ENCODE measurements at regions not wholly inside any gene's neighbourhood (a gene's known extent, or its start where the extent isn't known, plus 50 kb on each side); places are given as distances from the start of the nearest gene placed in this dataset.

DNA sequence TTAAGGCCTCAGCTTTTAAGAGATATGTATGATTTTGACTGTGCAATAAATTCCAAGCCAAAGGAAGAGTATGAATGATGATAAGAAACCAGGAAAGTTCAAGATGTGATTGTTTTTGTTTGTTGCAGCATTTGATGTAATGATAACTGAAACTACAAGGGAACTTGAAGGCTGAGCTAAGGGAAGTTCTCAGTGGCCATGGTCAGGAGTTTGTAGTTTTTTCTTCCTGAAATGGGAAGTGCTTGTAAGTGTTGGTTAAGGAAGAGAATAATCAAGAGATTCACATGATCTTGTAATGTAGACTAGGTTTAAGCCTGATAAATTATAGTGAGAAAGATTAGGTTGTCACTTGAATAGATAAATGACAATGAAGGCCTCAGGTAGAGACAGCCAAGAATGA is 53.4 kb downstream of the PTCHD4 start:
- no peak for DNase-seq

DNA sequence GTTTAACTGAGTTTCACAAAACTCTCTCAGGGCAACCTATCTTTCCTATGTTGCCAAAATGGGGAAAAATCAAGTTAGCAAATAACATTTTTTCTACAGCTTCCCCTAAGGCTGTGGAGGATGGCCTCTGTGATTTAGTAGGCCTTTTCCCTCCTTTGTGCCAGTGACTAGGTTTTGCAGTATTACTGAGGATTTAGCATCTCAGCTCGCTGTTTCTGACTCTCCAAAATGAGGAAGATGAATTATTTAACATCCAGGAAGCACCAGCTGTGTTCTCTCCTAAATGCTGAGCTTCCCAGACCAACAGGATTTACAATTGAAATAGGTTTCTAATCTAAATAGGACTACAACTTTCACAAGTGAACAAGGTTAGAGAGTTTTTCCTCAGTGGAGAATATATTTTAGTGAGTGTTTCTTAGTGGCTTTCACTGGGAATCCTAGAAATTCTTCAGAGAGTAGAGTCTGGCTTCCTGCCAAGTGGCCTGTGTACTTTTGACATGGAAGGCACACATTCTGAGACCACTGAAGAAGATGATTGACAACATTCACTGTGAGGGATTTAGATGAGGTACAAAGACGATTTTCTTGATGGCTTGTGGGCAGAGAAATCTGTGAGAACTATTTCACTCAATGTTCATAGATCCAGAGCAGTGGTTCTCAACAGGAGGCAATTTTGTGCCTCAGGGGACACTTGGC is 62.4 kb downstream of the PTCHD4 start:
- DNase-seq, result peak in 1 of 3 donors; percentile 7

DNA sequence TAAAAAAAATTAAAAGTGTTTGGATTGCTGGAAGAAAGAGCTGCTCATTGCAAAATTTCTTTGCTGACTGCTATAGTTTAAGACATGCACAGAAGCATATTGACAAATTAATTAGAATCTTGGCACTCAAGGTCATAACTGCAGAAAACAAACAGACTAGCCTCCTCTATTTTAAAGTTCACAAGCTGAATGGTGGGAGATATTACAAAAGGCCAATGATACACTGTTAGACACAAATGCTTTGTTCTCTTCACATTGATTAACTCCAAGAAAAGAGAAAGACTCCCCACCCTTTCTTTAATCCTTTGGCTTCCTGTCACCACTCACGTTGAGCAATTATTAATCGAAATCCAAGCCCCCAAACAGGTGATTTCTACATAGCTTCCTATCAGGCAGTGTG is 69.1 kb downstream of the PTCHD4 start:
- DNase-seq, result no peak

DNA sequence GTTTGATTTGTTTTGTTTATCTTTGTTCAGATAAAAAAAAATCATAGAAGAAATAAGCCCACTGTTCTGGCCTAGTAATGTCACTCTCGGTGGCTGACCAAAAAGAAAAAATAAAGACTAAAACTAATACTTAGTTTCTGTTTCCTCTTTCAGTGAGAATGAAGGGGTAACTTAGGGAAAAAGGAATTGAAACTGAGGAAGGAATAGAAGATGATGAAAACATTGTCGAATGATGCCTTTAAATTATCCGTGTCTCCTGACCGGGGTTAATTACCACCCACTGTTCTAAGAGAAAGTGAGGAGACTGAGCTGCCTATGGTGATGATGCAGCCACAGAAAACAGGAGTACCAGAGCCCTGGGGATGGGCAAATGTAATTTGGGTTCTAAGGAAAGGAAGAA is 73.1 kb downstream of the PTCHD4 start:
- no peak for DNase-seq

DNA sequence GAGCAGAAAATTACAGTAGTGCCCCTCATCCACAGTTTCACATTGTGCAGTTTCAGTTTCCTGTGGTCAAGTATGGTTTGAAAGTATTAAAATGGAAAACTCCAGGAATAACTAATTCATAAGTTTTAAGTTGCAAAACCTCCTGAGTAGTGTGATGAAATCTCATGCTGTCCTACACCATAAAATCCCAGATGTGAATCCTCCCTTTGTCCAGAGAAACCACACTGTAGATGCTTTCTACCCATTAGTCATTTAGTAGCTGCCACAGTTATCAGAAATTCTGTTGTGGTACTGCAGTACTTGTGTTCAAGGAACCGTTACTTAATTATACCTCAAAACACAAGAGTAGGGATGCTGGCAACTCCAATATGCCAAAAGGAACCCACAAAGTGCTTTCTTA is 74.7 kb downstream of the PTCHD4 start:
- DNase-seq, result no peak

DNA sequence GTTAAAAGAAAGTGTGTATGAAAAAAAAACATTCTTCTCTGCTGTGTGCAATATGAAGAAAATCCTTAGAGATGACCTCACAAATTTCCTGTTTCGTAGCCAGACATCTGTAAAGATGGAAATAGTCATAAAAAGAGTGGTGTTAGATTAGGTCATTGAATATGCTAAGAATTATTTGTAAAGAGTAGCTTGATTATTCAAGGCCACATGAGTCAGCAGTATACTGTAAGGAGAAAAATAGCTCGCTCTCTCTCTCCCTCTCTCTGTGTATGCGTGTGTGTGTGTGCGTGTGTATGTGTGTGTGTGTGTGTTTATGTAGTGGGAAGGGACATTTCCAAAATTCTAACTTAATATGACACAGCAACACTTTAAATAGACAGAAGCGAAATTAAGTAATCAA is 78.8 kb downstream of the PTCHD4 start:
- DNase-seq, result peak; percentile 54 to 69 (median 63)

DNA sequence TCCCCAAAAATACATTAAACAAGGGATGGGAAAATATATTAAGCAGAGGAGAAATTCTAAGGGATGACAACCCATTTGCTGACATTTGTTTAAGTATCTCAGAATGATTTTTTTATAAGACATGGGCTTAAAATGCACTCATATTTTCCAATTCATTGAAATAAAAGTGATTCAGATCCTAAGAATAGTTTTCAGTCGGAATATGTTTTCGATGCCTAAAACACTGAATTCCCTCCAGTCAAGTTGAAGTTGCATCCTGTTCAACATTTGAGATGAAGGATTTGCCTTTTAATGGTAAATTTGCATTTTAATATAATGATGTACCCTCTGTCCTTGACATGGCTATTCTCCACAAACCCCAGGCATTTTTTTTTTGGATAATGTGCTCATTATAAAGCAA is 79.3 kb downstream of the PTCHD4 start:
- DNase-seq, result peak in 2 of 3 donors; percentile 22 to 46

DNA sequence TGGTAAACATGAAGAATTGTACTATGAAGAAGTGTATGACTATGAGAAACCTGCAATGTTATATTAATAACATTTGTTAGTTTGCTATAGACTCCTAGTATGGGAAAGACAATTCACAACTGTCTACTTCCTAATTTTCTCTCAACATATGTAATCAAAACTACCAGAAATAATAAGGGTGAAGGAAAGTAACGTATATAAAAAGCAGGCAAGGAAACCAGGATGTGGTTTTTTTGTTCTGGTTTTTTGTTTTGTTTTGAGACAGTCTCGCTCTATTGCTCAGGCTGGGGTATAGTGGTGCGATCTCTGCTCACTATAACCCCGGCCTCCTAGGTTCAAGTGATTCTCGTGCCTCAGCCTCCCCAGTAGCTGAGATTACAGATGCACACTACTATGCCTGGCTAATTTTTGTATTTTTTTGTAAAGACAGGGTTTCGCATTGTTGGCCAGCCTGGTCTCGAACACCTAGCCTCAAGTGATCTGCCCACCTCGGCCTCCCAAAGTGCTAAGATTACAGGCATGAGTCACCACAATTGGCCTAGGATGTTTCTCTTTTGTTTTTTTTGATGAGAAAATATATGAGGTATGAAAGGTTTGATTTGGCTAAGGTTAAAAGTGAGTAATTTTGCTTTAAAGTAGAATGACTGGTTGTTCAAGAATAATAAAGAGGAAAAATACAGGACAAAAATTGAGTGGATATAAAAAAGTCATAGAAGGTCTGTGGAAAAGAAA is 83.1 kb downstream of the PTCHD4 start:
- DNase-seq, result no peak

DNA sequence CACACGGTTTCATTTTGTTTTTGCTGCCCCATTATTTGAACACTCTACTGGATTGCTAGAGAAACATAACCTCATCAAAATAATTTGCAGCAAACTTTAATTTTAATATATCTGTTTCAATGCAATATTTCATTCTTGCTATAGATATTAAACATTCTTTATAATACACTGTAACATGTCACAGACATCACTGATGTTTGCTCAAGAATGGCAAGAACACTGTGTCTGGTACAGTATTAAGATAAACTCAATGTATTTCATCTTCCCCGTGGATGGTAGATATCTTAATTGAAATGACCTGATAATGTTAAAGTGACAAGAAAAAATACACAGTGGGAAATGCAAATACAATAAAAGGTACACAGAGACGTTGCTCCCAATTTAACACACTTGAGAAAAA is 86.0 kb downstream of the PTCHD4 start:
- DNase-seq, result no peak

DNA sequence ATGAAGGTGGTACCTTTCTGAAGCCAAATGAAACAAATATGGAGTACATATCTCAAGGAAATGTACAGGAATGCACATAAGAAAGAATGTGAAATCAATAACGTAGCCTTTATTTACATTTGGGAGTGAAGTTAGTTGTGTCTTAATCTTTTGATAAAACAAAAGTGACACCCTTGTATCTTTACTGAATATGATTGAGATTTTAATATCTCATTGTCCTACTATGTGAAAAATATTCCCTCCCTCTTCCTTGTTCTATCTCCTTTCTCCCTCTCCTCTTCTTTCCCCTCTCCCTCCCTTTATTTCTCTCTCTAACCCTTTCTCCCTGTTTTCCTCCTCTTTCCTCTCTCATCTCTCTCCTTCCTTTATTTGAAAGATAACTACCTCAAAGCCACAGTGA is 89.1 kb downstream of the PTCHD4 start:
- DNase-seq, result no peak

DNA sequence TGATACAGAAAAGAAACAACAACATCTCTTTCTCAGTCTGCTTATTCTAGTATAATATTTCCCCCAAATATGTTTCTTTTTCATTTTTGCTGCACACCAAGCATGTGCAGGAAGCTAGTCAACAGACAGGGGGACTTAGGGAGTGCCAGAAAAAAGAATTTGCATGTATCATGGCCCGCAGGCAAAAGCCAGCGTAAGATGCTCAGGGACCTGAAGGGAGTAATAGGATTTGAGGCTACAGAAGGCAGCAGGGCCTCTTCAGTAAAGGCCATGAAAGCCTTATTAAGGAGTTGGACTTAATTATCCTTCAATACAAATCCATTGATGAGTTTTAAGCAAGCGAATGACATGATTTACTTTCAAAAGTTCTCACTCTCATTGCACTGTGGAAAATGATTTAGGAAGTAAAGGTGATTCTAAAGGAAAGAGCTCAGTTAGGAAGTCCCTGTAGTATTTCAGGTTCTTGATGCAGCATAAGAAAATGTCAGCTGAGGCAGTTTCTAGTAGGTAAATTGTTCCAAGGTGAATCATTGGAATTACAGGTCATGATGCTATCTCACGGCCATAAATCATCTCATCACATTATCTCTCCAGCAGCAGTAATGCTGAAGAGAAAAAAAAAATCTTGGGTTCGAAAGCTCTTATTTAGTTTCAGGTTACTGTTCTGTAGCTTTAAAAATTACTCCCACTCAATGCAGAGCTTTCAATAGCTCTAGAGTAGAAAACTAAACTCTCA is 94.8 kb downstream of the PTCHD4 start:
- no peak for DNase-seq

DNA sequence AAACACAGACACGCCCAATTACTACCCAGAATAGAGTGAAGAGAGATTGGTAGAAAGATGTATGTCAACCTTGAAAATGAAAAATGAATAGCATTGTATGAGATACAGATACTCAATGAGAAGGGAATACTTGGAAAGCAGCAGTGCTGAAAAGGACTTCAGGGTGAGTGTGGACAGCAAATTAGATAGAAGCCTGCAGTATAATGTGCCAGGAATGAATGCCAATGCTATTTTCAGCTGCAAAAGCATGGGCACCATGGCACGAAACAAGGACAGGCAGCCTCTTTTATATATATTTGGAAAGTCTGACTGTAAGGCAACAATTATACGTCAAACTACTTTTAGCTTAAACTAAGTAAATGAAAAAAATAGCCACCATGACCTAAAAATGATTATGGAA is 118.2 kb downstream of the PTCHD4 start:
- DNase-seq, result no peak

DNA sequence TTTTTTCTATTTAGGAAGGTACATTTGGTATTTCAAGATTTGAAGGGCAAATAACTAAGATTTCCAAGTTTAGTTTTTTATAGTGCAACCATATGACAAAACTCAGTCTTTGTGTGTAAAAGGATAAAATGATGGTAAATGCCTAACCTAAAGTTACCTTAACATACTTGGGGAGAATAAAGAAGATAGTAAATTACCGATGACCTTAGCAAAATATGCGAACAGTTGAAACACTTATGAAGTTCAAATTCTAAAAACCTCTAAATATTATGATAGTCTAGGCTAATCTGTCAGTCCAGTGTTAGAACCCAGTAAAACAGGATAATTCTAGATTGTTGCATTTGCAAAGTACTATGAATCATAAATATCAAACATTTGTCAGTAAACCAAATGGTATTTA is 127.5 kb downstream of the PTCHD4 start:
- no peak for DNase-seq

DNA sequence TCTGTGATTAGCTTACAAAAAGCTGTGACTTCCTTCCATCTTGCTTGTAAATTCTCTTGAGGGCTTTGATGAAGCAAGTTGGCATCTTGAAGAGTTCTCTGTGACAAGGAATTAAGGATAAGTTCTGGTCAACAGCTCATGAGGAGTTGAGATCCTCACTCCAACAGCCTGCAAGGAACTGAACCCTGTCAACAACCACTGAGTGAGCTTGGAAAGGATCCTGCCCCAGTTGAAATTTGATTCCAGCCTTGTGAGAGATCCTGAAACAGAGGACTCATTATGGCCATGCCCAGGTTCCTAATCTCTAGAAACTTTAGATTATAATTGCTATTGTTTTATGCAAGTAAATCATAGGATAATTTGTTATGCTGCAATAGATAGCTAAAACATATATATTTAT is 133.7 kb downstream of the PTCHD4 start:
- no peak for DNase-seq

DNA sequence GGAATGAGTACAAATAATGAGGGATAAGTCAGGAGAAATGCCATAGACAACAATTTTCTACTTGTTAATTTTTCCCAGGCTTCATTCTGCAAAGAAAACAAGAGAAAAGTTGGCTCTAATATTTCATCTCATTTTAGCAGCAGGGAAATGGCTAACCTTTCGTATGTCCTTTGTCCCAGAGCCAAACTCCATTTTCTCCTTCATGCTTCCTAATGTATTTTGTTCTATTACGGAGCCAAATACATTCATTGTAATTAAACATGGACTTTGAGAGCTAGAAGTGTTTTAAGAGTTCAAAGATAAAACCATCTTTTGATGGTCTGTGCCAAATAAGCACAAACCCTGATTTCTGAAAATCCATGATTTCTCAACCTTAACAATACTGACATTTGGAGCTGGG is 136.9 kb downstream of the PTCHD4 start:
- peak in 2 of 3 donors; percentile 16 to 50 for DNase-seq

DNA sequence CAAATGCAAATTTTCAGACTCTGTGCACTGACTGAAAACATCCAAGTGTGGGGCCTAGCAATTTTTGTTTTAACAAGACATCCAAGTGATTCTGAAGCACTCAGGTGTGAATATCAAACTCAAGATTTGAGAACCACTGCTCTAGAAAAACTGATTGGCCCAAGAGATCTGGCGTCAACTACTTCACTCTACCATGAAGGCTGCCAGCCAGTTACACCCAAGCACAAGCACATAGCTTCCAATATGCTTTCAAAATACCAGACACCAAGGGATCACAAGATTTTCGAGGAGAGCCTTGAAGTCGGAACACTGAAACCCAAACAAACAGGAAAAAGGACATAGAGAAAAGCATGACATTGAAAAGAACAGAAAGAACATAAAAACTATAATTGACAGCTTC is 140.2 kb downstream of the PTCHD4 start:
- no peak for DNase-seq

DNA sequence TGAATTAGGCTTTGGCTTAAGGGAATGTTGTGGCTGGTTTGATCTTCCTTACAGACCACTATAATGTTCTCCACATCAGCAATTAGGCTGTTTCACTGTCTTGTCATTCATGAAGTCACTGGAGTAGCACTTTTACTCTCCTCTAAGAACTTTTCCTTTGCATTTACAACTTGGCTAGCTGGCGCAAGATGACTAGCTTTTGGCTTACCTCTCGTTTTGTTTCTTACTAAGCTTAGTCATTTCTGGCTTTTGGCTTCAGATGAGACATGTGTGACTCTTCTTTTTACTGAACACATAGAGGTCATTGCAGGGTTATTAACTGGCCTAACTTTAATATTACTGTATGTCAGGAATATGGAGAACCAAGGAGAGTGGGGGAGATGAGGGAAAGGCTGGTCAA is 143.2 kb downstream of the PTCHD4 start:
- peak in 1 of 3 donors; percentile 6 for DNase-seq

DNA sequence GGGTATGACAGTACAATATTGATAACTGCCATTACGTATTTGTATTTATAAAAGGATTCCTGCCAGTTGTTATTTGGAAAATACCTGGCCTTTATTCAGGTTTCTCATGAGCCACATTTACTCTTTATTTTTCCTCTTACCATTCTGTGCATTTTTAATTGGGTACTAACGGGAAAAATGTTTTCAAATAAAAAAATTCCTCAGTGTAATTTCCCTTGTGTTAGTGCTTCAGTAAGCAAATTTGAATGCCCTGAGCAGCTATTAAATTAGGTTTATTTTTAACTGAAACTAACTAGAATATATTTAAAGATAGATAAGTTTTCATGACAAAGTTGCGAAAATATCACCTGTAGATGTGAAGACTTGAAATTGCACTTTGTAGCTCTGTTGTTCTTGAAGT is 146.0 kb downstream of the PTCHD4 start:
- DNase-seq, result no peak

DNA sequence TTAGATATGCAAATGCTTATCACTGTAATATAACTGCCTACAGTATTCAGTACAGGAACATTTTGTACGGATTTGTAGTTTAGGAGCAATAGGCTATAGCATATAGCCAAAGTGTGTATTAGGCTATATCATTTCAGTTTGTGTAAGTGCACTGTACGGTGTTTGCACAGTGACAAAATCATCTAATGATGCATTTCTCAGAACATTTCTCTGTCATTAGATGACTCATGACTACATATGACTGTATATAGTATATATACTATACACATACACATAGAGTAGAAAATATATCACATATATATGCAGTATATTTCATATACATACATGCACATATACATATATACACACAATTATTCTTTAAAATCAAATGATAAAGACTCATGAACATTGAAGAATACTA is 158.4 kb downstream of the PTCHD4 start:
- DNase-seq, result no peak

DNA sequence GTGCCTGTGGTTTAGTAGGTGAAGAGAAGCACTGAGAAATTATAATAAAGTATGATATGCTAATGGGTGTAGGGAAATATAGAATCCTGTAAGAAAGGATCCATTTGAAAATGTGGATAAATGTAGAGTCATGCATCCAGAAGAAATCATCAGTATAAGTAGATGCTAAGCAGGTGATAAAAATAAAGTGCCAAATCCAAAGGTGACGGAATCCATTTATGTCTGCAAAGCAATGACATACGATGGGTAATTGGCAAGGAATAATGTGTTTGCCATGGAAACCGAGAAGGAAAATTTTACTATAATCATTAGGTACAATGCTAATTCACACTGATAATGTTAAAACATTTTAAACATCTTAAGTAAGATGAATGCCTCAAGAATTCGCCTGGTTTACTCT is 163.0 kb downstream of the OPN5 start:
- DNase-seq, result no peak

DNA sequence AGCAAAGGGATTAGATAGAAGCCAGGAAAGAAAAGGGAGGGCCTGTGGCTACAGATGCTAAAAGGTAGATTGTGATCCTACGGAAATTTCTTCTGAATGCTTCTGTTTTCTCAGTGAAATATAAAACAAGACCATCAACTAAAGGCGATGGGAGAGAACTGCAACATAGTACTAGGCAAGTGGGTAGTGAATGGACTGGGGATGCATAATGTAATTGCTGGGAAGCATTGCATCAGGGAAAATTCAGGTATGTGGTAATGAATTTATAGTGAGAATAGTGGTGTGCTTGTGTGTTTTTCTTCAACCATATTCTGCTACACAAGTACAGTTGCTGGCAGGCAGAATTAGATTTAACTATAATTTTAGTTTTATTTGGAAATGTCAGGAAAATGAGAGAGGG is 156.6 kb downstream of the OPN5 start:
- no peak for DNase-seq

DNA sequence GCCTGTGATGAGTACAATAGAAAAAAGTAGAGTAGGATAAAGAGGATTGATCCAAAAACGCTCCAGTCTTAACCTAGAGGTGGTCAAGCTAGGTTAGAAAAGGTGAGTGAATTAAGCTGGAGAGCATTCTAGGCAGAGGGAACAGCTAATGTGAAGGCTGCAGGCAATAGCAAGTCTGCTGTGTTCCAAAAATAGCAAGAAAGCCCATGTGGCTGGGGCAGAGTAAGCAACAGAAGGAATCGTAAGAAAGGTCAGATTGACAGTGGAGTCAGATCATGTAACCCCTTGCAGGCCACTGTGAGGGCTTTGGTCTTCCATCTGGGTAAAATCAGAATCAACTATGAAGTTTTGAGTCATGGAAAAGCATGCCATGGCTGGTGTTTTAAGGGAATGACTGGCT is 155.0 kb downstream of the OPN5 start:
- no peak for DNase-seq

DNA sequence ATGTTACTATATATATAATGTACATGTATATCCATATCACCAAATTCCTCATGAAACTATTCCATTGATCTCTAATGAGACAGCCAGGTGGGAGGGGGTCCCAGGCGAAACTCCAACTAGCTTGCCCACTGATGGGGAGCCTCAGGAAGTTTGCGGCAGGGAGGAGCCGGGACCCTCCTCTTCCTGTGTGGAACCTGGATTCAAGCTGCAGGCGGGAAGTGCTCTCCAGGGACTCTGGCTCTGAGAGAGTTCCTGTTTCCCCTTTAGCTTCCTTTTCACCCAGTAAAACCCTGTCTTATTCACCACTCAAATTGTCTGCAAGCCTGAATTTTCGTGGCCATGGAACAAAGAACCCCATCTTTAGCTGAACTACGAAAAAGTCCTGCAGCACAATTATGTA is 152.2 kb downstream of the OPN5 start:
- peak in 1 of 3 donors; percentile 21 for DNase-seq

Measured in muscle of back (tissue), 3 donors.